ENCODE measurements at regions not wholly inside any gene's neighbourhood (a gene's known extent, or its start where the extent isn't known, plus 50 kb on each side); places are given as distances from the start of the nearest gene placed in this dataset.

DNA sequence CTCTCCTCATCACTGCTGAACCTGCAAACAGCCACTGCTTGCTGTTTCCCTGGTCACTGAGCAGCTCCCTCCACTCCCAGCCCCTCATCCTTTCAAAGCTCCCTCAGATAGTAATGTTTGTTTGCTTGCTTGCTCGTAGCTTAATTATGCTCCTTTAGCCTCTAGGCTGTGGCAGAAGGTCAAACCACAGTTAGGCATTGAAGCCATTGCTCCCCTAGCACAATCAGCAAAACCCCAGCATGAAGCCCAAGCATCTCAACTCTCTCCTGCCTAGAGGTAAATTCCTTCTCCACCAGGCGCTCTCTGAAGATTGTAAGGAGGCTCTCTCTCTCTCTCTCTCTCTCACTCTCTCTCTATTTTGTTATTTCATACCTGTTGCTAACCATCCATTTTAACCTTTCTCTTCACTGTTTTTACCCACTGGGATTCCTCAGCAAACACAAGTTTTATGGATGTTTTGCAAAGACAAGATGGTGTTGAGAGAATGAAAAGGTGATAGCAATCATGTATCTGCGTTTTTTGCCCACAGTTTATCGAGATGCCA lies 135.9 kb upstream of the HNRNPA3 start:
- CTCF ChIA-PET = no interaction called here
- peak; percentile 13 for DNase-seq (ENCODE audit: extremely low spot score)
- TF ChIP-seq ARNT (IDR thresholded peaks at IDR 0.05) (no peak), HDGF (IDR thresholded peaks at IDR 0.05; ENCODE audit: borderline replicate concordance) (no peak), PKNOX1 (IDR thresholded peaks at IDR 0.05) (no peak), FOXK2 (IDR thresholded peaks at IDR 0.05) (no peak), CTBP1 (IDR thresholded peaks at IDR 0.05; ENCODE audit: borderline replicate concordance) (no peak), BHLHE40 (IDR thresholded peaks at IDR 0.05; ENCODE audit: borderline replicate concordance) (no peak), FOXA1 (IDR thresholded peaks at IDR 0.05) (no peak), NFRKB (IDR thresholded peaks at IDR 0.05) (no peak), LEF1 (IDR thresholded peaks at IDR 0.05; ENCODE audit: borderline replicate concordance) (no peak), SUZ12 (IDR thresholded peaks at IDR 0.05) (no peak), L3MBTL2 (conservative IDR thresholded peaks at IDR 0.05) (no peak), ELF4 (IDR thresholded peaks at IDR 0.05) (no peak), TARDBP (IDR thresholded peaks at IDR 0.05) (no peak)
- POLR2A ChIA-PET = no interaction called here

GRCh38 chr2:177077778-177078177 lies 134.8 kb upstream of the HNRNPA3 start:
- DNase-seq (ENCODE audit: extremely low spot score) = no peak
- ChIA-PET CTCF (interaction anchor here (1.1 kb wide), 1 partner anchor 87 kb away, joined by 3 read pairs; no protein-coding TSS in a partner anchor), POLR2A (no interaction called here)
- no peak for TF ChIP-seq TARDBP (IDR thresholded peaks at IDR 0.05)
- no peak for TF ChIP-seq LEF1 (IDR thresholded peaks at IDR 0.05; ENCODE audit: borderline replicate concordance)
- no peak for TF ChIP-seq FOXM1 (IDR thresholded peaks at IDR 0.05; ENCODE audit: borderline replicate concordance)
- no peak for TF ChIP-seq FOXA1 (IDR thresholded peaks at IDR 0.05)
- TF ChIP-seq HDGF (IDR thresholded peaks at IDR 0.05; ENCODE audit: borderline replicate concordance) = no peak
- TF ChIP-seq ZNF384 (IDR thresholded peaks at IDR 0.05) = no peak
- TF ChIP-seq FOXK2 (IDR thresholded peaks at IDR 0.05) = no peak

DNA sequence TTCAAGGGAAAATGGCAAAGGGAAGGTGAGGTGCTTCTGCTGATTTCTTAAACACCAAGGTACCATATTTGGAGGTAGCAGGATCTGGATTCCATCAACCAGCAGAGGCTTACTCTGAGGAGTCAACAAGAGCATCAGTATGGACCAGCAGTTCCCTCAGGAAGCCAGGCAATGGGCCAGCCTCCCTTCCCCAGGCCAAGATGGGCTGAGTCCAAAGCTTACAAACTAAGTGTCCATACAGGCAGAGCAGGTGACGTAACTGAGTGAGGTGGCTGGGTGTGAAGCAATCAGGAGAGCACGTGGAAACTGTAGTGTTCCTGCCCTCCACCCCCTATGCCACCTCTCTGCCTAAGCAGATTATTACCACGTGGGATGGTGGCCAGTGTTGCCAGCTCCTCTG lies 134.2 kb upstream of the HNRNPA3 start:
- ChIA-PET POLR2A (no interaction called here), CTCF (interaction anchor here (1.1 kb wide), 1 partner anchor 86 kb away, joined by 3 read pairs; no protein-coding TSS in a partner anchor)
- no peak for DNase-seq (ENCODE audit: extremely low spot score)
- no peak for TF ChIP-seq ELF4 (IDR thresholded peaks at IDR 0.05)
- no peak for TF ChIP-seq FOXK2 (IDR thresholded peaks at IDR 0.05)
- TF ChIP-seq PKNOX1 (IDR thresholded peaks at IDR 0.05) = no peak
- TF ChIP-seq BHLHE40 (IDR thresholded peaks at IDR 0.05; ENCODE audit: borderline replicate concordance) = no peak
- TF ChIP-seq SUZ12 (IDR thresholded peaks at IDR 0.05) = no peak
- TF ChIP-seq HDGF (IDR thresholded peaks at IDR 0.05; ENCODE audit: borderline replicate concordance) = no peak

- ChIA-PET CTCF (no interaction called here), POLR2A (no interaction called here)
- TF ChIP-seq L3MBTL2 (conservative IDR thresholded peaks at IDR 0.05) (no peak), FOXA1 (IDR thresholded peaks at IDR 0.05) (no peak), FOXK2 (IDR thresholded peaks at IDR 0.05) (no peak), HDGF (IDR thresholded peaks at IDR 0.05; ENCODE audit: borderline replicate concordance) (no peak), SUZ12 (IDR thresholded peaks at IDR 0.05) (no peak), BHLHE40 (IDR thresholded peaks at IDR 0.05; ENCODE audit: borderline replicate concordance) (no peak), PKNOX1 (IDR thresholded peaks at IDR 0.05) (no peak), LEF1 (IDR thresholded peaks at IDR 0.05; ENCODE audit: borderline replicate concordance) (no peak), FOXM1 (IDR thresholded peaks at IDR 0.05; ENCODE audit: borderline replicate concordance) (no peak), ARNT (IDR thresholded peaks at IDR 0.05) (no peak), CTBP1 (IDR thresholded peaks at IDR 0.05; ENCODE audit: borderline replicate concordance) (no peak), NFRKB (IDR thresholded peaks at IDR 0.05) (no peak), TARDBP (IDR thresholded peaks at IDR 0.05) (no peak), SP1 (IDR thresholded peaks at IDR 0.05) (no peak), ZNF384 (IDR thresholded peaks at IDR 0.05) (no peak)
- DNase-seq (ENCODE audit: extremely low spot score) = no peak
Observed at GRCh38 chr2:177078855-177079254, 133.7 kb upstream of the HNRNPA3 start.

- TF ChIP-seq FOXM1 (IDR thresholded peaks at IDR 0.05; ENCODE audit: borderline replicate concordance) (no peak), NFRKB (IDR thresholded peaks at IDR 0.05) (no peak), ELF4 (IDR thresholded peaks at IDR 0.05) (no peak), CTBP1 (IDR thresholded peaks at IDR 0.05; ENCODE audit: borderline replicate concordance) (no peak), FOXA1 (IDR thresholded peaks at IDR 0.05) (no peak), LEF1 (IDR thresholded peaks at IDR 0.05; ENCODE audit: borderline replicate concordance) (no peak), ZNF384 (IDR thresholded peaks at IDR 0.05) (no peak), PKNOX1 (IDR thresholded peaks at IDR 0.05) (no peak), TARDBP (IDR thresholded peaks at IDR 0.05) (no peak), BHLHE40 (IDR thresholded peaks at IDR 0.05; ENCODE audit: borderline replicate concordance) (no peak), ARNT (IDR thresholded peaks at IDR 0.05) (no peak), FOXK2 (IDR thresholded peaks at IDR 0.05) (no peak), HDGF (IDR thresholded peaks at IDR 0.05; ENCODE audit: borderline replicate concordance) (no peak), SP1 (IDR thresholded peaks at IDR 0.05) (no peak), L3MBTL2 (conservative IDR thresholded peaks at IDR 0.05) (no peak)
Observed at GRCh38 chr2:177080746-177081284, 131.8 kb upstream of the HNRNPA3 start.

More at GRCh38 chr2:177080746-177081284, 131.8 kb upstream of the HNRNPA3 start:
- no peak for DNase-seq (ENCODE audit: extremely low spot score)
- POLR2A ChIA-PET = no interaction called here
- CTCF ChIA-PET = interaction anchor here (0.5 kb wide), 1 partner anchor 93 kb away, joined by 4 read pairs; no protein-coding TSS in a partner anchor

All from HEK293T (cell line).